ENCODE measurements at regions not wholly inside any gene's neighbourhood (a gene's known extent, or its start where the extent isn't known, plus 50 kb on each side); places are given as distances from the start of the nearest gene placed in this dataset.

GRCh38 chr12:58286353-58286752, 345.0 kb downstream of the ATP23 start:
- TF ChIP-seq EZH2 (IDR thresholded peaks at IDR 0.05), result no peak
- TF ChIP-seq POLR2A (IDR thresholded peaks at IDR 0.05; ENCODE audit: borderline replicate concordance, extremely low read depth, insufficient read depth, insufficient read length), result no peak
- no peak for TF ChIP-seq ATF3 (IDR thresholded peaks at IDR 0.05)
- no peak for TF ChIP-seq TCF7L2 (IDR thresholded peaks at IDR 0.05; ENCODE audit: borderline replicate concordance, extremely low read depth, insufficient read depth, insufficient read length)
- no peak for TF ChIP-seq EZH2phosphoT487 (IDR thresholded peaks at IDR 0.05; ENCODE audit: borderline replicate concordance)
- no peak for TF ChIP-seq POLR2AphosphoS5 (IDR thresholded peaks at IDR 0.05; ENCODE audit: low read depth, low read length)
- TF ChIP-seq MAX (IDR thresholded peaks at IDR 0.05), result no peak
- no peak for TF ChIP-seq CTCF (IDR thresholded peaks at IDR 0.05 in 2 of 3, conservative IDR thresholded peaks at IDR 0.05 in 1 of 3; ENCODE audit: borderline replicate concordance in 1 of 3, insufficient read depth in 1 of 3, low read depth in 2 of 3, low read length in 2 of 3)
- TF ChIP-seq ZNF274 (IDR thresholded peaks at IDR 0.05; ENCODE audit: low read depth, low read length), result no peak
- no peak for TF ChIP-seq EGR1 (IDR thresholded peaks at IDR 0.05; ENCODE audit: low read depth)
- no peak for TF ChIP-seq CEBPB (IDR thresholded peaks at IDR 0.05; ENCODE audit: low read depth)
- TF ChIP-seq YY1 (IDR thresholded peaks at IDR 0.05; ENCODE audit: extremely low read depth, insufficient replicate concordance, low read depth, low read length), result no peak
